SK-N-SH (cell line): ENCODE measurements at regions not wholly inside any gene's neighbourhood (a gene's known extent, or its start where the extent isn't known, plus 50 kb on each side); places are given as distances from the start of the nearest gene placed in this dataset.

ENCODE experiments used
- CTCF ChIA-PET: fragments of 300-600, 350-600 bp; formaldehyde crosslinking; extraction: SDS; loops from one replicate; lab custom pipeline; 2021; lab: Yijun Ruan, JAX
- POLR2A ChIA-PET: fragments of 350-600 bp; sonication (Branson Sonifier 250); formaldehyde crosslinking; extraction: SDS; loops from one replicate; lab custom pipeline; 2020; ENCODE audit warnings: antibody characterized with exemption, inconsistent platforms; lab: Yijun Ruan, JAX
- DNase-seq: peaks from one replicate; pipeline ENCODE4 v3.0.0; 2012
- H2AFZ ChIP-seq: fragments of 200-600 bp; sonication (generic); 2 replicates; pipeline ENCODE4 v1.8.1; 2016; ENCODE audit warnings: antibody characterized with exemption, mild to moderate bottlenecking, low read depth
- H3F3A ChIP-seq: fragments of 200-600 bp; sonication (generic); replicated peaks from 2 replicates; pipeline ENCODE3; 2016; ENCODE audit warnings: antibody characterized with exemption, mild to moderate bottlenecking; ENCODE audit not compliant: insufficient read depth
- H3K27ac ChIP-seq, 2 experiments: fragments of 200-500 bp in 1 of 2; fragments of 200-600 bp in 1 of 2; sonication (Bioruptor generic) in 1 of 2; sonication (generic), shearing (Covaris generic) in 1 of 2; 2 replicates each; pipeline versions ENCODE4 v1.5.1 to v1.6.1; 2014 to 2016; ENCODE audit warnings: low read depth in 2 of 2, inconsistent platforms in 1 of 2, low read length in 1 of 2, mild to moderate bottlenecking in 1 of 2, mixed read lengths in 1 of 2
- H3K27me3 ChIP-seq: fragments of 200-600 bp; sonication (generic), shearing (Covaris generic); 2 replicates; pipeline ENCODE4 v1.6.1; 2016; ENCODE audit warnings: mixed run types; ENCODE audit not compliant: insufficient read depth
- H3K36me3 ChIP-seq, 2 experiments: fragments of 200-500 bp in 1 of 2; fragments of 200-600 bp in 1 of 2; sonication (Bioruptor generic) in 1 of 2; sonication (generic) in 1 of 2; replicated peaks in 1 of 2; 2 replicates each; pipeline versions ENCODE3 to v1.5.1; 2014 to 2016; ENCODE audit warnings: low read length in 1 of 2, mild to moderate bottlenecking in 1 of 2; ENCODE audit not compliant: insufficient read depth in 2 of 2, control insufficient read depth in 1 of 2
- H3K4me1 ChIP-seq, 2 experiments: fragments of 200-500 bp in 1 of 2; fragments of 200-600 bp in 1 of 2; sonication (Bioruptor generic) in 1 of 2; sonication (generic), shearing (Covaris generic) in 1 of 2; 2 replicates each; pipeline versions ENCODE4 v1.5.1 to v1.6.1; 2014 to 2016; ENCODE audit warnings: low read depth in 1 of 2, low read length in 1 of 2, mixed run types in 1 of 2; ENCODE audit not compliant: insufficient read depth in 2 of 2, control insufficient read depth in 1 of 2
- H3K4me2 ChIP-seq: fragments of 200-600 bp; sonication (generic), shearing (Covaris generic); 2 replicates; pipeline ENCODE4 v1.6.1; 2017; ENCODE audit warnings: mixed run types
- H3K4me3 ChIP-seq, 2 experiments: fragments of 200-500 bp in 1 of 2; fragments of 200-600 bp in 1 of 2; sonication (Bioruptor generic) in 1 of 2; sonication (generic), shearing (Covaris generic) in 1 of 2; 2 replicates each; pipeline versions ENCODE4 v1.5.1 to v1.8.1; 2014 to 2016; ENCODE audit warnings: low read depth in 2 of 2, inconsistent platforms in 1 of 2, low read length in 1 of 2, mild to moderate bottlenecking in 1 of 2, mixed read lengths in 1 of 2, moderate library complexity in 1 of 2
- H3K79me2 ChIP-seq: fragments of 200-600 bp; sonication (generic); 2 replicates; pipeline ENCODE4 v1.8.1; 2017; ENCODE audit warnings: mild to moderate bottlenecking; ENCODE audit not compliant: insufficient read depth
- H3K9ac ChIP-seq: fragments of 200-600 bp; sonication (generic); 2 replicates; pipeline ENCODE4 v1.6.1; 2017; ENCODE audit warnings: mixed run types
- H3K9me2 ChIP-seq: fragments of 200-600 bp; sonication (generic); 2 replicates; pipeline ENCODE4 v1.6.1; 2017; ENCODE audit warnings: mixed run types
- H3K9me3 ChIP-seq: fragments of 200-600 bp; sonication (generic); 2 replicates; pipeline ENCODE4 v1.6.1; 2017; ENCODE audit warnings: mixed run types, mild to moderate bottlenecking, moderate library complexity
- H4K20me1 ChIP-seq: fragments of 200-600 bp; sonication (generic); 2 replicates; pipeline ENCODE4 v1.6.1; 2017; ENCODE audit warnings: mild to moderate bottlenecking, mixed run types; ENCODE audit not compliant: insufficient read depth
- CHD2 ChIP-seq: fragments of 150-350 bp; IDR thresholded peaks from 2 replicates; pipeline ENCODE4 v1.6.1; 2018; ENCODE audit warnings: low read length; ENCODE audit not compliant: partially characterized antibody
- ELF1 ChIP-seq: IDR thresholded peaks from 2 replicates; pipeline ENCODE4 v1.4.0; 2012
- GATA2 ChIP-seq: sonication (generic); formaldehyde crosslinking; IDR thresholded peaks from 2 replicates; pipeline ENCODE4 v1.5.0; 2020; ENCODE audit warnings: mild to moderate bottlenecking, missing genetic modification reagents
- IRF3 ChIP-seq: fragments of 150-350 bp; IDR thresholded peaks from 2 replicates; pipeline ENCODE4 v1.6.1; 2016; ENCODE audit warnings: mild to moderate bottlenecking, low read depth, low read length
- JUND ChIP-seq: IDR thresholded peaks from 2 replicates; pipeline ENCODE4 v1.4.0; 2012
- MAX ChIP-seq: IDR thresholded peaks from 2 replicates; pipeline ENCODE4 v1.4.0; 2012; ENCODE audit warnings: low read depth
- MXI1 ChIP-seq: IDR thresholded peaks from 2 replicates; pipeline ENCODE4 v1.6.1; 2012; ENCODE audit warnings: mild to moderate bottlenecking, low read depth, low read length, improper control_type of control experiment
- POLR2AphosphoS5 ChIP-seq: IDR thresholded peaks from 2 replicates; pipeline ENCODE4 v1.6.1; 2012; ENCODE audit warnings: low read depth, low read length
- RAD21 ChIP-seq: IDR thresholded peaks from 2 replicates; pipeline ENCODE4 v1.6.1; 2012; ENCODE audit warnings: mild to moderate bottlenecking, low read length
- RCOR1 ChIP-seq: fragments of 150-350 bp; IDR thresholded peaks from 2 replicates; pipeline ENCODE4 v1.6.1; 2017; ENCODE audit warnings: antibody characterized with exemption, low read length
- RFX5 ChIP-seq: IDR thresholded peaks from 2 replicates; pipeline ENCODE4 v1.6.1; 2012; ENCODE audit warnings: mild to moderate bottlenecking, improper control_type of control experiment, low read length
- SMC3 ChIP-seq: IDR thresholded peaks from 2 replicates; pipeline ENCODE4 v1.6.1; 2012; ENCODE audit warnings: low read depth, low read length, improper control_type of control experiment
- TAF1 ChIP-seq: IDR thresholded peaks from 2 replicates; pipeline ENCODE4 v1.6.1; 2012; ENCODE audit warnings: low read depth, mild to moderate bottlenecking, low read length, moderate library complexity, borderline replicate concordance
- TCF12 ChIP-seq: IDR thresholded peaks from 2 replicates; pipeline ENCODE4 v1.4.0; 2012
- WGBS: methylation state at CpG from one replicate; pipeline ENCODE4 v1.1.6; 2017; ENCODE audit warnings: low lambda C conversion rate; 5-methylcytosine and 5-hydroxymethylcytosine counted together
- TF ChIP-seq, protein P1 (sequence below): IDR thresholded peaks from 2 replicates; pipeline ENCODE4 v1.4.0; 2012; ENCODE audit warnings: low read depth, borderline replicate concordance

DNA sequence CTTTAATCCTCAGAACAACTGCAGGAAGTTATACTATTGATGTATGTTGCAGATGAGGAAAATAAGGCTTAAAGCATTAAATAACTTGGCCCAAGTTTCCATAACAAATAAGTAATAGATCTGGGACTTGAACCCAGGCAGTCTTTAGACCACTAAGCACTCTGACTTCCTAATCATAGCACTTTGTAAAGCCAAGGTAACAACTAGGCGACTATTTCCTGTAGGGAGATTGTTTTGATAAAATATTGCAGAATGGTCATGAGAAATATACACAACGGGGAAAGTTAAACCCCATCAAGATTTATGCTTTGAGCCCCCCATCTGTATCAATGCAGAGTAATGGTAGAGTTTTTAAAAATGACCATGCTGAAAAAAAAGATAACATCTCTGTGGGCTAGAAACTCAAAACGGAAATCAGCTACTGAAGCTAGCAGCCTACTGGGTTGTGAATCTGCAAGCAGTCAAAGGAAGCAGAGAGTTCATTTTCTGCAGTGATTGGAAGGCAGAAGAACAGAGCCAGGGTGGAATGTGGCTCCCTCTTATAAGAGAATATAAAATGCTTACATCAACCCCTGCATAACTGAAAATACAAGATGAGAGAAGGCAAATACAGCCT lies 111.2 kb upstream of the OLIG2 start:
- DNase-seq: no peak
- no peaks in the 10 kb centered on the region for H3K79me2 ChIP-seq
- no peaks in the 10 kb centered on the region for H3K36me3 ChIP-seq
- no peak overlapping the region for H2AFZ ChIP-seq
- H3K9me2 ChIP-seq: no peaks in the 10 kb centered on the region
- ChIA-PET CTCF (no interaction called here), POLR2A (no interaction called here)
- no peak overlapping the region for H3K27ac ChIP-seq
- no peaks in the 10 kb centered on the region for H4K20me1 ChIP-seq
- no peaks in the 10 kb centered on the region for H3F3A ChIP-seq
- no peak overlapping the region for H3K4me2 ChIP-seq
- H3K27me3 ChIP-seq: peaks cover 18% of the 10 kb centered on the region; the same call in 1 of the 2 replicates
- 0% methylated on average over 3 of the region's 3 CpGs for WGBS
- H3K9ac ChIP-seq: no peak overlapping the region
- no peak for TF ChIP-seq IRF3
- TF ChIP-seq TCF12: no peak
- no peak for TF ChIP-seq MAX
- no peaks in the 10 kb centered on the region for H3K9me3 ChIP-seq
- H3K4me1 ChIP-seq: no peaks in the 10 kb centered on the region
- H3K4me3 ChIP-seq: no peak overlapping the region

GRCh38 chr21:32915099-32915498 lies 110.6 kb upstream of the OLIG2 start:
- Histone ChIP-seq H3K9me2 (no peaks in the 10 kb centered on the region), H3F3A (no peaks in the 10 kb centered on the region), H3K27me3 (peaks cover 21% of the 10 kb centered on the region; the same call in 1 of the 2 replicates), H3K4me1 (no peaks in the 10 kb centered on the region), H3K27ac (no peak overlapping the region), H3K4me3 (no peak overlapping the region), H3K79me2 (no peaks in the 10 kb centered on the region), H4K20me1 (no peaks in the 10 kb centered on the region), H3K36me3 (no peaks in the 10 kb centered on the region), H3K9ac (no peak overlapping the region), H2AFZ (no peak overlapping the region), H3K9me3 (no peaks in the 10 kb centered on the region), H3K4me2 (no peak overlapping the region)
- ChIA-PET CTCF (no interaction called here), POLR2A (no interaction called here)
- no peak for DNase-seq
- 0% methylated on average over 1 of the region's 1 CpG for WGBS
- TF ChIP-seq JUND (no peak), RAD21 (no peak), SMC3 (no peak), MAX (no peak), GATA2 (no peak), IRF3 (no peak), TAF1 (no peak), POLR2AphosphoS5 (no peak), RFX5 (no peak), MXI1 (no peak), CHD2 (no peak), ELF1 (no peak), RCOR1 (no peak)
- TF ChIP-seq, protein P1, sequence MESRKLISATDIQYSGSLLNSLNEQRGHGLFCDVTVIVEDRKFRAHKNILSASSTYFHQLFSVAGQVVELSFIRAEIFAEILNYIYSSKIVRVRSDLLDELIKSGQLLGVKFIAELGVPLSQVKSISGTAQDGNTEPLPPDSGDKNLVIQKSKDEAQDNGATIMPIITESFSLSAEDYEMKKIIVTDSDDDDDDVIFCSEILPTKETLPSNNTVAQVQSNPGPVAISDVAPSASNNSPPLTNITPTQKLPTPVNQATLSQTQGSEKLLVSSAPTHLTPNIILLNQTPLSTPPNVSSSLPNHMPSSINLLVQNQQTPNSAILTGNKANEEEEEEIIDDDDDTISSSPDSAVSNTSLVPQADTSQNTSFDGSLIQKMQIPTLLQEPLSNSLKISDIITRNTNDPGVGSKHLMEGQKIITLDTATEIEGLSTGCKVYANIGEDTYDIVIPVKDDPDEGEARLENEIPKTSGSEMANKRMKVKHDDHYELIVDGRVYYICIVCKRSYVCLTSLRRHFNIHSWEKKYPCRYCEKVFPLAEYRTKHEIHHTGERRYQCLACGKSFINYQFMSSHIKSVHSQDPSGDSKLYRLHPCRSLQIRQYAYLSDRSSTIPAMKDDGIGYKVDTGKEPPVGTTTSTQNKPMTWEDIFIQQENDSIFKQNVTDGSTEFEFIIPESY: no peak
